GM08714 (cell line): ENCODE measurements at regions not wholly inside any gene's neighbourhood (a gene's known extent, or its start where the extent isn't known, plus 50 kb on each side); places are given as distances from the start of the nearest gene placed in this dataset.
"Not testable (repeated sequence)": the region's sequence is repeated elsewhere in the genome, so short reads cannot be mapped to it uniquely, and the experiment has no call there.

Source experiments
- H3K4me3 ChIP-seq: fragments of 200-500 bp; sonication (Bioruptor generic); 2 replicates; pipeline ENCODE4 v1.5.1; 2014; ENCODE audit warnings: mild to moderate bottlenecking, low read length, inconsistent platforms
- ZNF274 ChIP-seq: IDR thresholded peaks from 2 replicates; pipeline ENCODE4 v1.6.1; 2012; ENCODE audit warnings: mild to moderate bottlenecking, low read depth, low read length

GRCh38 chr22:25452116-25452700, 112.3 kb upstream of the GRK3 start:
- TF ChIP-seq ZNF274: no peak
- no peak overlapping the region for H3K4me3 ChIP-seq

DNA sequence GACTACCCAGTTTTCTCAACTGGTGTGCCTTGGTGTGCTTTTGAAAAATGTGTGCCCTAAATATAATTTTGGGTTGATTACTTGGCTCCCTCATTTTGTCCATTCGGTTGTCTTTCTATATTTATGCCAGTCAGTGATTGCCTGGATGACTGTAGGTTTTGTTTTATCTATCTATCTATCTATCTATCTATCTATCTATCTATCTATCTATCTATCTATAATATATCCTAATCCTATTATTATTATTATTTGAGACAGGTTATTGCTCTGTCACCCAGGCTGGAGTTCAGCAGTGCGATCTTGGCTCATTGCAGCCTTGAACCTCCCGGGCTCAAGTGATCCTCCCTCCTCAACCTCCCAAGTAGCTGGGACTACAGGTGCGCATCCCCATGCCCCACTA, 111.4 kb upstream of the GRK3 start:
- no peak overlapping the region for H3K4me3 ChIP-seq
- TF ChIP-seq ZNF274: no peak

DNA sequence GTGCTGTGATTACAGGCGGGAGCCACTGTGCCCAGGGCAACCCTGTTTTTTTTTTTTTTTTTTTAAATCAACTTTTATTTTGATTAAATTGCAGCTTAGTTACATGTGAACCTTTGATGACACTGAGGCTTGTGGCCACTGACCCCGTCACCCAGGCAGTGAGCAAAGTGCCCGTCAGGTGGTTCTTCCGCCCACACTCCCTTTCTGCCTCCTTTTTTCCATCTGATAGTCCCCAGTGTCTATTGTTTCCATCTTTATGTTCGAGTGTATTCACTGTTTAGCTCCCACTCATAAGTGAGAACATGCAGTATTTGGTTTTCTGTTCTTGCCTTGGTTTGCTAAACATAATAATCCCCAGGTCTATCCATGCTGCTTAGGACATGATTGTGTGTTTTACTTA, 110.9 kb upstream of the GRK3 start:
- no peak overlapping the region for H3K4me3 ChIP-seq
- no peak for TF ChIP-seq ZNF274

- not testable (repeated sequence) for H3K4me3 ChIP-seq
Observed at GRCh38 chr22:25456300-25457043, 108.0 kb upstream of the GRK3 start.

DNA sequence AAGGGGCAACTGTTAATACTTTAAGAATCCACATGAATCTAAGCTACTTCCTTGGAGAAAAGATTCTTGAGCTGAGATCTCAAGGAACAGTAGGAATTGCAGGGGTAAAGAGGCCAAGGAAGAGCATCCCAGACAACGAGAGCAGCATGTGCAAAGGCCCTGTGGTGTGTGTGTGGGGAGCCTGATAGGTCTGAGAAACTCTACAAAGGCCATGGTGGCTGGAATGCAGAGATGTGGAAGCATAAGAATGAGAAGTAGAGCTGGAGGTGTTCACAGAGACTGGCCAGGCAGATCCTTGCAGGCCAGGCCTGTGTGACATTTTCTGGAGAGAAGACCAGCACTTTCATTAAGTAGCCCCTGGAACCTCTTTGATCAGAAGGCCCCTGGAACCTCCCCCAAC, 105.8 kb upstream of the GRK3 start:
- H3K4me3 ChIP-seq: not testable (repeated sequence)

DNA sequence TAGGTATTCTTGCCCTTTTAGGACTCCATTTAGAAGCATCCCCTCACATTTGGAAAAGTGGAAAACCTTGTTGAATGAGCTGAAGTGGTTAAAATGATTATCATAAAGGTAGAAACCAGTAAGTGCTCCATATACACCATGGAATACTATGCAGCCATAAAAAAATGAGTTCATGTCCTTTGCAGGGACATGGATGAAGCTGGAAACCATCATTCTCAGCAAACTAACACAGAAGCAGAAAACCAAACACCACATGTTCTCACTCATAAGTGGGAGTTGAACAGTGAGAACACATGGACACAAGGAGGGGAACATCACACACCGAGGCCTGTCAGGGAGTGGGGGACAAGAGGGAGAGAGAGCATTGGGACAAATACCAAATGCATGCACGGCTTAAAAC, 103.8 kb upstream of the GRK3 start:
- H3K4me3 ChIP-seq: not testable (repeated sequence)

GRCh38 chr22:25461301-25461700, 103.2 kb upstream of the GRK3 start:
- no peak for TF ChIP-seq ZNF274
- no peak overlapping the region for H3K4me3 ChIP-seq

- H3K4me3 ChIP-seq: not testable (repeated sequence)
Observed at GRCh38 chr22:25462474-25463346, 101.8 kb upstream of the GRK3 start.

DNA sequence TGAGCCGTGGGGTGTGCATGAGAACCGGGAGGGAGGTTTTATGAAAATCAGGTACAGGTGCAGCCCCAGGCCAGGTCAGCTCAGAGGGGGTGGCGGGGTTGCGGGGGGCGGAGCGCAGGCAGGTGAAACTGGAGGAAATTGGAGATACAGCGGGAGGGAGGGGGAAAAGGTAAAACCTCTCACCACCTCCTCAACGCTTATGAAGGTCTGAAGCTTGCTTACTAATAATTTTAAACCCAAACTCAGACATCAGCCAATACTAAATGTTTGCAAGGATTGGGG, 101.2 kb upstream of the GRK3 start:
- not testable (repeated sequence) for H3K4me3 ChIP-seq

DNA sequence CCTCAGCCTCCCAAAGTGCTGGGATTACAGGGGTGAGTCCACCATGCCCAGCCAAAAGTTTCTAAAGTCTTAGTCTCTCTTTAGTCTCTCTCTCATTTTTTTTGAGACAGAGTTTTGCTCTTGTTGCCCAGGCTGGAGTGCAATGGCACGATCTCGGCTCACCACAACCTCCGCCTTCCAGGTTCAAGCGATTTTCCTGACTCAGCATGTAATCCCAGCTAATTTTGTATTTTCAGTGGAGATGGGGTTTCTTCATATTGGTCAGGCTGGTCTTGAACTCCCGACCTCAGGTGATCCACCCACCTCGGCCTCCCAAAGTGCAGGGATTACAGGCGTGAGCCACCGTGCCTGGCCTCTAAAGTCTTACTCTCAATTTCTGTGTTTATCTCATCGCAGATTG, 100.1 kb upstream of the GRK3 start:
- H3K4me3 ChIP-seq: not testable (repeated sequence)

- no peak for TF ChIP-seq ZNF274
- no peak overlapping the region for H3K4me3 ChIP-seq
Observed at GRCh38 chr22:25465949-25466348, 98.5 kb upstream of the GRK3 start.

DNA sequence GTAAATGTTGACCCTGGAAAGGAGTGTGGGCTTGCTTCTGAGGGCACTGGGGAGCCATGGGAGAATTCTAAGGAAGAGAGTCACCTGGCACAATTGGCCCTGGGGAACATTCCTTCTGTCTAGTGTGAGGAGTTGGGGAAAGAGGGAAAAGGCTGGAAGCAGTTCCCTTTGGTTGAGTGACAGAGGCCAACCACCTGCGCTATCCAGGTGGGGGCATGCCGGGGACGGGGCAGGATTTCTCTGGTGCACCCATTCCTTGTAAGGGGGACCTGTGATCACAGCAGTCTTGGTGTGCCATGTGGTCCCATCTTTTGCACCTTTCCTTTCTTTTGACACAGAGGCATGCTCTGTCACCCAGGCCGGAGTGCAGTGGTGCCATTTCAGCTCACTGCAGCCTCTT, 92.1 kb upstream of the GRK3 start:
- TF ChIP-seq ZNF274: no peak
- no peak overlapping the region for H3K4me3 ChIP-seq

- no peak for TF ChIP-seq ZNF274
- no peak overlapping the region for H3K4me3 ChIP-seq
Observed at GRCh38 chr22:25475257-25476022, 89.0 kb upstream of the GRK3 start.

DNA sequence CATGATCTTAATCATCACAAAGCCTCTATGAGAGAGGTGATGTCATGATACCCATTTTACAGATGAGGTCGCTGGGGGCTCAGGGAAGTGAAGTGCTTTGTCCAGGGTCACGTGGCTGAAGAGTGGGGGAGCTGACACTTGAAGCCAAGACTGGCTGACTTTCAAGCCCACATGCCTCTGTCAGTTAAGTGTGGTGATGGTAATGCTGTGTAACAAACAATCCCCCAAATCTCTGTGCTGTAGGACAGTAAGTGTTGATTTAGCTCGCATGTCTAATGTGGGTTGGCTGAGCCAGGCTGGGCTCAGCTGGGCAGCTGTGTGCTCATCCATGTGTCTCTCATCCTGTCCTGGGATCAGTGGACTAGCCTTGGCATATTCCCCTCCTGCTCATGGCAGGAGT, 87.1 kb upstream of the GRK3 start:
- H3K4me3 ChIP-seq: no peak overlapping the region
- no peak for TF ChIP-seq ZNF274

GRCh38 chr22:25478111-25478510, 86.4 kb upstream of the GRK3 start:
- H3K4me3 ChIP-seq: no peak overlapping the region
- TF ChIP-seq ZNF274: no peak
